ENCODE measurements at regions not wholly inside any gene's neighbourhood (a gene's known extent, or its start where the extent isn't known, plus 50 kb on each side); places are given as distances from the start of the nearest gene placed in this dataset.

GRCh38 chr5:6163913-6164312, 214.4 kb downstream of the MED10 start:
- DNase-seq (ENCODE audit: low read depth): no peak

GRCh38 chr5:6162175-6162574, 216.2 kb downstream of the MED10 start:
- no peak for DNase-seq (ENCODE audit: low read depth)

GRCh38 chr5:6161257-6161656, 217.1 kb downstream of the MED10 start:
- DNase-seq (ENCODE audit: low read depth): no peak

- no peak for DNase-seq (ENCODE audit: low read depth)
Observed at GRCh38 chr5:6159832-6160430, 218.4 kb downstream of the MED10 start.

- peak; percentile 47 for DNase-seq (ENCODE audit: low read depth)
Observed at GRCh38 chr5:6158974-6159831, 219.1 kb downstream of the MED10 start.

GRCh38 chr5:6154216-6154615, 224.1 kb downstream of the MED10 start:
- no peak for DNase-seq (ENCODE audit: low read depth)

- DNase-seq (ENCODE audit: low read depth): no peak
Observed at GRCh38 chr5:6146271-6146670, 232.1 kb downstream of the MED10 start.

- no peak for DNase-seq (ENCODE audit: low read depth)
Observed at GRCh38 chr5:6145616-6146237, 232.6 kb downstream of the MED10 start.

GRCh38 chr5:6143523-6143922, 234.8 kb downstream of the MED10 start:
- no peak for DNase-seq (ENCODE audit: low read depth)

- DNase-seq (ENCODE audit: low read depth): no peak
Observed at GRCh38 chr5:6142353-6142752, 236.0 kb downstream of the MED10 start.

- DNase-seq (ENCODE audit: low read depth): no peak
Observed at GRCh38 chr5:6140219-6140618, 238.1 kb downstream of the MED10 start.

GRCh38 chr5:6135977-6136376, 242.4 kb downstream of the MED10 start:
- DNase-seq (ENCODE audit: low read depth): no peak

GRCh38 chr5:6134281-6134680, 244.1 kb downstream of the MED10 start:
- no peak for DNase-seq (ENCODE audit: low read depth)

- DNase-seq (ENCODE audit: low read depth): no peak
Observed at GRCh38 chr5:6125781-6126180, 252.6 kb downstream of the MED10 start.

- DNase-seq (ENCODE audit: low read depth): no peak
Observed at GRCh38 chr5:6118691-6119090, 259.7 kb downstream of the MED10 start.

GRCh38 chr5:6117212-6117611, 261.1 kb downstream of the MED10 start:
- no peak for DNase-seq (ENCODE audit: low read depth)

GRCh38 chr5:6115852-6116251, 262.5 kb downstream of the MED10 start:
- DNase-seq (ENCODE audit: low read depth): no peak

GRCh38 chr5:6112538-6112937, 265.8 kb downstream of the MED10 start:
- DNase-seq (ENCODE audit: low read depth): no peak

- DNase-seq (ENCODE audit: low read depth): no peak
Observed at GRCh38 chr5:6112125-6112524, 266.2 kb downstream of the MED10 start.

- no peak for DNase-seq (ENCODE audit: low read depth)
Observed at GRCh38 chr5:6111131-6111530, 267.2 kb downstream of the MED10 start.

GRCh38 chr5:6110441-6111005, 267.8 kb downstream of the MED10 start:
- DNase-seq (ENCODE audit: low read depth): no peak

GRCh38 chr5:6108981-6109825, 269.1 kb downstream of the MED10 start:
- DNase-seq (ENCODE audit: low read depth): no peak

Data from GM04504 (cell line).